AG04450 (cell line): ENCODE measurements at regions not wholly inside any gene's neighbourhood (a gene's known extent, or its start where the extent isn't known, plus 50 kb on each side); places are given as distances from the start of the nearest gene placed in this dataset.
"Not testable (repeated sequence)": the region's sequence is repeated elsewhere in the genome, so short reads cannot be mapped to it uniquely, and the experiment has no call there.

Experiments
- CTCF ChIA-PET: fragments of 300-600, 350-600 bp; formaldehyde crosslinking; extraction: SDS; loops from one replicate; lab custom pipeline; 2022; ENCODE audit warnings: antibody characterized with exemption, inconsistent platforms; lab: Charles Lee
- POLR2A ChIA-PET: fragments of 350-600 bp; formaldehyde crosslinking; extraction: SDS; loops from one replicate; lab custom pipeline; 2021; ENCODE audit warnings: antibody characterized with exemption, inconsistent platforms; lab: Yijun Ruan, JAX
- DNase-seq: peaks from one replicate; pipeline ENCODE4 v3.0.0-alpha.2; 2011; ENCODE audit warnings: low read depth, low spot score
- H3K27ac ChIP-seq: one replicate; pipeline ENCODE4 v1.5.1; 2012; ENCODE audit warnings: low read depth, low read length, control low read depth
- H3K27me3 ChIP-seq: one replicate; pipeline ENCODE4 v1.6.0; 2012; ENCODE audit warnings: low read length; ENCODE audit not compliant: control insufficient read depth, insufficient read depth
- H3K4me3 ChIP-seq: 2 replicates; pipeline ENCODE4 v1.5.1; 2011; ENCODE audit warnings: mild to moderate bottlenecking, low read depth, low read length, control low read depth
- H3K9me3 ChIP-seq: 2 replicates; pipeline ENCODE4 v1.5.1; 2012; ENCODE audit warnings: low read length; ENCODE audit not compliant: control insufficient read depth, insufficient read depth
- CTCF ChIP-seq: IDR thresholded peaks from 2 replicates; pipeline ENCODE4 v1.5.1; 2011; ENCODE audit warnings: low read depth, low read length, control low read depth, inconsistent platforms

- no peak overlapping the region for H3K27ac ChIP-seq
- no peak for DNase-seq
- CTCF ChIA-PET, result interaction anchor here (0.9 to 1.2 kb wide), 2 partner anchors 11 to 832 kb away, joined by 3 read pairs; no protein-coding TSS in a partner anchor
- POLR2A ChIA-PET, result no interaction called here
- no peak for TF ChIP-seq CTCF
- no peaks in the 10 kb centered on the region for H3K9me3 ChIP-seq
- H3K4me3 ChIP-seq, result no peak overlapping the region
- no peaks in the 10 kb centered on the region for H3K27me3 ChIP-seq
These were observed 827.1 kb upstream of the B3GALT2 start for GRCh38 chr1:194013561-194013960.

- Histone ChIP-seq H3K27ac (no peak overlapping the region), H3K9me3 (peaks cover 9% of the 10 kb centered on the region), H3K27me3 (no peaks in the 10 kb centered on the region), H3K4me3 (no peak overlapping the region)
- DNase-seq, result no peak
- ChIA-PET CTCF (no interaction called here), POLR2A (no interaction called here)
- TF ChIP-seq CTCF, result no peak
These were observed 817.7 kb upstream of the B3GALT2 start for GRCh38 chr1:194004146-194004545.

- H3K4me3 ChIP-seq, DNase-seq, POLR2A ChIA-PET, CTCF ChIA-PET, H3K27me3 ChIP-seq, H3K9me3 ChIP-seq, H3K27ac ChIP-seq: not testable (repeated sequence)
These were observed 815.4 kb upstream of the B3GALT2 start for GRCh38 chr1:194001726-194002350.

GRCh38 chr1:193988885-193989284 is 802.5 kb upstream of the B3GALT2 start:
- POLR2A ChIA-PET, result no interaction called here
- Histone ChIP-seq H3K27me3 (no peaks in the 10 kb centered on the region), H3K9me3 (peaks cover 3% of the 10 kb centered on the region; the same call in 1 of the 2 replicates), H3K4me3 (no peak overlapping the region), H3K27ac (no peak overlapping the region)
- no peak for TF ChIP-seq CTCF
- DNase-seq, result no peak
- CTCF ChIA-PET, result no interaction called here

- ChIA-PET POLR2A (no interaction called here), CTCF (no interaction called here)
- Histone ChIP-seq H3K9me3 (no peaks in the 10 kb centered on the region), H3K27ac (no peak overlapping the region), H3K4me3 (no peak overlapping the region), H3K27me3 (no peaks in the 10 kb centered on the region)
- DNase-seq, result no peak
- TF ChIP-seq CTCF, result no peak
These were observed 792.8 kb upstream of the B3GALT2 start for GRCh38 chr1:193979219-193979618.
